Jurkat, Clone E6-1 (cell line): ENCODE measurements at regions not wholly inside any gene's neighbourhood (a gene's known extent, or its start where the extent isn't known, plus 50 kb on each side); places are given as distances from the start of the nearest gene placed in this dataset.

Source experiments
- DNase-seq: peaks from one replicate; pipeline ENCODE4 v3.0.0-alpha.2; 2011; ENCODE audit warnings: low read depth, low spot score
- H3K4me3 ChIP-seq: 2 replicates; pipeline ENCODE4 v1.5.1; 2011; ENCODE audit warnings: mild to moderate bottlenecking, low read length, control low read depth, moderate library complexity

DNA sequence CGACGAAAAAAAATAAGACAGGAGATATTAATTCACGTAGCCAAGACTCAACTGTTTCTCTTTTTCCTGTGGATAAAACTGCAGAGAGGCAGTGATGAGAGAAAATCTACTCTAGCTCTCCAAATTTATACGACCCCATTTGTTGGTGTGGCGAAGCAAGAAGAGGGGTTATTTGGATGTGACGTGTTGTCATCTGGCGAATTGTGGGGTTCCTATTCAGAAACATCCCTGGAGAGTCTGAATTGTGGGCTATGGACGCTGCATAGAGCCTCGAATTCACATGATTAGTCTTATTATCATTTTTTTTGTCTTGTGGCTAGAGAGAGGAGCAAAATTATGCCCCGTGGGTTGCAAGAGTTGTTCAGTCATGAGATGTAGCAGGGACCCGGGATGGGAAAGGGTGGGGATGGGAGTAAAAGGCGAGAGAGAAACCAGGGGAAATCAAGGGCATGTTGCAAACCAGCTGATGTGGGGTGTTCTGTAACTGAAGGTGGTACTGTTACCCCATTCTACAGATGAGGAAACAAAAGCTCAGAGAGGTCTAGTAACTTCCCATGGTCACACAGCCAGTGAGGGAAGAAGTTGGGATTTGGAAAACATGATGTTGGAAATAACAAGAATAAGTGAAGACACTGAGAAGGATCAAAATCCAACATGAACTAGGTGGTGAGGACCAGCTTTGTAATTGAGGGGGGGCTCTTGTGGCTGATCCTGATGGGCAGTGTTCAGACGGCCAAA is 69.2 kb upstream of the SFMBT2 start:
- H3K4me3 ChIP-seq: no peak overlapping the region
- DNase-seq: no peak

DNA sequence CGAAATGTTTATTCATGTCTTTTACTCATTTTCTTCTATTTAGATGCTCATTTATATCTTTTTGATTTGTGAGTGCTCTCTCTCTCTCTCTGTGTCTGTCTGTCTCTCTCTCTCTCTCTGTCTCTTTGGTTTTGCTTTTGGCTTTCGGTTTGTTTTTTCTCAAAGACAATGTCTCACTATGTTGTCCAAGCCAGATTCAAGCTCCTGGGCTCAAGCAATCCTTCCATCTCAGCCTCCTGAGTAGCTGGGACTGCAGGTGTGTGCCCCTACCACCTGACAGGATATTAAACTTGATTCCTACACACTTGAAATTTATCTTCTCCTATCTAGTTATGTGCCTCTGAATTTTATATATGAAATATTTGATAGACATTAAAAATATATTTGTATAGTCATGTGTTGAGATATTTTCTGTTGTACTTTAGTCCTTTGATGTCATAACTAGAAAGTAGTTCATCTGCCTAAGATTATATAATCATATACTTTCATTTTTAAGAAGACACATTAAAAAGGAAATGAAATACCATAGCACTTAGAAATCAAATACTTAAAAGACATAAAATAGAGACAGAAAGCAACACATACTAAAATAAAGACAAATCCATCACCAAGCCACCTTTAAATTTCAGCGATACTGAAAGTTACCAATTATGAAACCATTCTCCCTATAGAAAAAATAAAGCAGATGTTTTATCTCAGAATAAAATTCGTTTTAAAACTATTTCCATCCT is 68.1 kb upstream of the SFMBT2 start:
- no peak overlapping the region for H3K4me3 ChIP-seq

DNA sequence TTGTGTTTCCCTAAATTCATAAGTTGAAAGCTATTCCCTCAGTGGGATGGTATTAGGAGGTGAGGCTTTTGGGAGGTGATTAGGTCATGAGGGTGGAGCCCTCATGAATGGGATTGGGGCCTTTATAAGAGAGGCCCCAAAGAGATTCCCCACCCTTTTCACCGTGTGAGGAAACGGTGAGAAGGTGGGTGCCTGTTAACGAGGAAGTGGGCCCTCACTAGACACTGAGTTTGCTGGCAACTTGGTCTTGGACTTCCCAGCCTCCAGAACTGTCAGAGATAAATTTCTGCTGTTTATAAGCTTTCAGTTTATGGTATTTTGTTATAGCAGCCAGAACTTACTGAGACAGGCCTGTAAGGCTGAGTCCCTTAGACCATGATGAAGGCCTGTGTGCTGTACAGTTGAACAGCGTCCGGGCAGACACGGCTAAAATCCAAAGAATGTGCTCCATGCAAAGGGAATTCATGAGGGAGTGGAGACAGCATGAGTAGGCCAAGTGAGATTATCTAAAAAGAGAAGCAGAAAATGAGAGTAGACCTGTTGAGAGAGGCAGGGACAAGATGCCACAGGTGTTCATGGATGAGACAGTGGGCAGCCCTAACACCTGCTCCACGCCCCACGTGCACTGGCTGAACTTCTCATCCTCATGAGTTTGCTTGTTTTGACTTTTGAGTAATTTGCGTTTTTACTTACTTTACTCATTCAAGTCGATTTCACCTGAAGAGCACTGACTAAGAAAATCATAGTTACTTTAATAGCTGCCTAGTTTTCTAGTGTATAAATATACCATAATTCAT is 66.9 kb upstream of the SFMBT2 start:
- no peak overlapping the region for H3K4me3 ChIP-seq
- no peak for DNase-seq

More for the DNA sequence above, 68.1 kb upstream of the SFMBT2 start:
- DNase-seq: no peak

DNA sequence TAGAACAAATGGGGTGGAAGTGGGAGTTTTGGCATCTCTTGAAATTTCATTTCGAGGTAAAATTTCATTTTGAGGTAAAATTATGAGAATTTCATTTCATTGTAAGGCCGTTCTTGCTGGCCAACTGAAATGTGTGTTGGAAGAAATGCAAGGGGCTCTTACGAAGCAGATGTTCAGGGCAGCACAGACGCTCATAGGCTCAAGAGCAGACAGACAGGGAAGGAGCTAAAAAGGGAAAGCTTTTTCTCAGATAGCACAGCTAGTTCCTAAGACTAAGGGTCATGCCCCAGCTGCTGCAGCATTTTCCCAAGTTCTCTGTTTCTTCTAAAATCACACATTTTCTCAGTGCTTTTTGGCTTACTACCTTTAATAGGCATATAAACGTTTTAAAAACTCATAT is 65.1 kb upstream of the SFMBT2 start:
- DNase-seq: no peak
- no peak overlapping the region for H3K4me3 ChIP-seq

DNA sequence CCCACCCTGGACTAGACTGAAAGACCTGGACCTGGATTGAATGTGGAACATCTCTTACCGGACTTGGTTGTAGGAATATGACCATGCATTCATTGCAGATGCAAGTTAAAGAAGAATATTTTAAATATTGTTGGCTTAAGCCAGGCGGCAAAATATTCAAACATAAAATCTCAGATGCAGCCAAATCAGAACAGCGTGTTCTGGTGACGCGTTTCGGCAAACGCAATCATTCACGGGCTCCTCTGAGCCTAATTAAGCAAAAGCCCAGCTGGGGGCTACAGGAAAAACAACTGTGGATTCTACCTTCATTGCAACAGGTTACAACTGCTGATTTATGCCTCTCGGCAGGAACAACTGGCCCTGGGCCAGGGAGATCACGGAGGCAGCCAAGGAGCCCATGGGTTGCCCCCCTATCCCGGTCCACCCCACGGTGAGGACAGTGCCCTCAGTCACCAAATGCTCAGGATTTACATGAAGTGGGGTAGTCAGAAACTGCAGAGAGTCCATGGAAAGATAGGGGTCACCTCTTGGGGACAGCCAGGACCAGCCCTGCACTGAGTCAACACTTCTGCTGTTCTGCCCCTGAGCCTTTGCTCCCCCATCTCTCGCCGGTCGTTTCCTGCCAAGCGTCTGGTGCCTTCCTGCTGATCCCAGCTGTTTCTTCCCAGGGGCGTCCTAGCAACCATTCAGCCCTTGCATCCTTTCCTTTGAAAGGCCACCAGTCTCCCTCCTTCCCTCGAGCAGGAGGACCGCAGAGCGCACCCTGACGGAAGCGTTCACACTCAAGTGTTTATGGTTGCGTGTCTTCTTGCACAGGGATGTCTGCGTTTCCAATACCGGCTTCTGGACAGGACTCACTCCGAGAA is 64.4 kb upstream of the SFMBT2 start:
- no peak overlapping the region for H3K4me3 ChIP-seq
- no peak for DNase-seq

DNA sequence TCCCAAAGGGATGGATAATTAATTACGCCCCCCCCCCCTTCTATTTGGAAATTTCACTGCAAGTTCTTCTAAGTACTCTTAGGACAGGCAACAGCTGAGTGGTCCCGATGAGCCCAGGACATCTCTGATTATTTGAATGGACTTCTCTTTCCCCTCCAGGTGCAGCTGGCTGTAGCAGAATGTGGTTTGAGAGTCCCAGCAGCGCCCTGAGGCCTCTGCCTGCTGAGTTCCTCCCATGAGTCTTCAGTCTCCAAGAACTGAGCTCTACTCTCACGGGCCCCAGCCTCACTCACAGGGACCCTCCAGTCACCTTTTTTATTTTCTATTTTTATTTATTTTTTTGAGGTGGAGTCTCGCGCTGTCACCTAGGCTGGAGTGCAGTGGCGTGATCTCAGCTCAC is 63.6 kb upstream of the SFMBT2 start:
- no peak overlapping the region for H3K4me3 ChIP-seq
- DNase-seq: no peak

DNA sequence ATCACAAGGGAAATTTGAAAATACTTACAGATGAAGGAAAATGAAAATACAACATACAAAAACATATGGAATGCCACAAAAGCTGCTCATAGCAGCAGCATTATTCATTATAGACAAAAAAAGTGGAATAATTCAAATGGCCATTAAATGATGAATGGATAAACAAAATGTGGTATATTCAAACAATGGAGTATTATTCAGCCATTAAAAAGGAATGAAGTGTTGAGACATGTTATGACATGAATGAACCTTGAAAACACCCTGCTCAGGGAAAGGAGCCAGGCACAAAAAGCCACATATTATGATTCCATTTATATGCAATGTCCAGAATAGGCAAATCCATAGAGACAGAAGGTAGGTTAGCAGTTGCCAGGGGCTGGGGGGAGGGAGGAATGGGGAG is 62.6 kb upstream of the SFMBT2 start:
- no peak overlapping the region for H3K4me3 ChIP-seq
- DNase-seq: no peak

DNA sequence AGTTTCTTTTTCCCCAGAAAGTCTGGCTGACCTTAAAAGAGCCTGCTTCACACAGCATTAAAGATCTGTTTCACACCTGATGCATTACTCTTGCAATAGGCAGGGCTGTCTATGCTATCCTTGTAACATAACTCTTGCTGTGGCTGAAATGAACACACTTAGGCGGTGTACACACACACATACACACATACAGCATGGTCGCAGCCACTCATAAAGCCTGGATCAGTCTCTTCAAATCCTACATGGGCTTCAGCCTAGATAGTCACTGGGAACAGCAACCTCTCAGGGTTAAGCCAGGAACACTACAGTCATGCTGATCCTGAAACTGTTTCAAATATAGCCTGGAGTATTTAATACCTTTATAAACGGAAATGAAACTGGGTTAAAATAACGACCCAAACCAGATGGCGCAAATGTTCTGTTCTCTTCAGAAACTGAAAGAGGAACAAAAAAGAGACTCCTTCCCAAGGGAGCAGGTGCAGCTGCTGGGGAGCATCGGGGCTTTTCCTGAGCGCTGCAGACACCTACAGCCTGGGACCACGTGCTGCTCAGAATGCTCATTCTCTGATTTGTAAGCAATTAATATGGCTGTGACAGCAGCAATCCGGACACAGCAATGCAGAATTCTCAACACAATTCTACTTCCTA is 61.0 kb upstream of the SFMBT2 start:
- DNase-seq: no peak
- H3K4me3 ChIP-seq: no peak overlapping the region

DNA sequence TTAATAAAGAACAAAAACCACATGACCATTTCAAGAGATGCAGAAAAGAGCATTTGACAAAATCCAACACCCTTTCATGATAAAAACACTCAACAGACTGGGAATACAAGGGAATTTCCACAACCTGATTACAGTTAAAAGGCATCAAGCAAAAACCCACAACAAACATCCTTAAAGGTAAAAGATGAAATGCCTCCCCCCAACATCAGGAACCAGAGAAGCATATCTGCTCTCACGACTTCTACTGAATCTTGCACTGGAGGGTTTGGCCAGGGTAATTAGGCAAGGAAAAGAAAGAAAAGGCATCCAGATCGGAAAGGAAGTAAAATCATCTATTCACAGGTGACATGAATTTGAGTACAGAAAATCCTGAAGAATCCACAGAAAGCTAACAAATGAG is 59.5 kb upstream of the SFMBT2 start:
- no peak overlapping the region for H3K4me3 ChIP-seq

DNA sequence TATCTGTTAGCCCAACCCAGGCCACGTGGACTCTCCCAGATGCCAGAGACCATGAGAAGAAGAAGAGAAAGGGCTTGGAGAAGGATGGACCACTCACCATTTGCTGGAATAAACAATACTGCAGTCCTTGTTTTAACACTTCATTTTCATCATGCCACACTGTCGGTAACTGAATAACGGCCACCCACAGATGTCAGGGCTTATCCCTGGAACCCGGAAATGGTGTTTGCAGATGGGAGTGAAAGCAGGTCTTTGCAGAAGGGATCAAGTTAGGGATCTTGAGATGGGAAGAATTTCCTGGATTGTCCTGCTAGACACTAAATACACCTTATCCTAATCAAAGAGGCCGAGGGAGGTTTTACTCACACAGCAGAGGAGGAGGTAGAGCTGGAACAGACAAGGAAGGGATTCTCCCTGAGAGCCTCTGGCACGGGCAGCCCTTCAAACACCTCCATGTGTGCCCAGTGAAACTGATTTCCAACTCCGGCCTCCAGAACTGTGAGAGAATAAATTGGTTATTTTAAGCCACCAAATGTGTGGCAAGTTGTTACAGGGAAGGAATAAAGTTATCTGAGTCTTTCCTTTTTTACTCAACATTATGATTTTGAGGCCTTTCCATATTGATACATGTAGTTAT is 56.3 kb upstream of the SFMBT2 start:
- no peak overlapping the region for H3K4me3 ChIP-seq
- DNase-seq: no peak

More for the DNA sequence above, 59.5 kb upstream of the SFMBT2 start:
- DNase-seq: no peak

DNA sequence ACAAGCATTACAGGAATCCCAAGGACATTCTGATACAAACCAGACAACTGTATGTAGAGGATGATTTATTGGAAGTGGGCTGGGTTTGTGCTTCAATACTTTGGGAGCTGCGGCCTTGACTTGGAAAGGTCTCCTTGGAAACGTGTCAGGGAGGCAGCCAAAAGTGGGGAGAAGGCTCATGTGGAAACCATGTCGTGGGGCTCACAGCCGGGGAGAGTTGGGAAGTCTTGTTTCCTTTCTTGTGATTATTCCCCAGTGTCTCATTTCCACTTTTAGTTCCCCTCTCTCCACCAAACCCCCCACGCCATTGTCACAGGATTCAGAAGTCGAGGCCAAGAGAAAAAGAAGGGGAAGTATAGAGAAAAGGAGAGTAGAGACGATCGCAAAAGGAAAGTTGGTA is 53.9 kb upstream of the SFMBT2 start:
- H3K4me3 ChIP-seq: no peak overlapping the region
- DNase-seq: no peak
